Neuronal stem cell (in vitro differentiated cells): ENCODE measurements at regions not wholly inside any gene's neighbourhood (a gene's known extent, or its start where the extent isn't known, plus 50 kb on each side); places are given as distances from the start of the nearest gene placed in this dataset.

Experiments used
- DNase-seq: peaks from one replicate; pipeline ENCODE4 v3.0.0-alpha.2; 2013; ENCODE audit warnings: low spot score
- H2AFZ ChIP-seq: one replicate; pipeline ENCODE4 v1.6.1; 2013; ENCODE audit warnings: mild to moderate bottlenecking, low read length, inconsistent platforms
- H2AK5ac ChIP-seq: 2 replicates; pipeline ENCODE4 v1.6.1; 2013; ENCODE audit warnings: low read depth, mild to moderate bottlenecking, inconsistent platforms, low read length, moderate library complexity, mixed read lengths
- H2BK120ac ChIP-seq: 2 replicates; pipeline ENCODE4 v1.6.1; 2013; ENCODE audit warnings: low read depth, mild to moderate bottlenecking, inconsistent platforms, low read length, moderate library complexity, mixed read lengths
- H2BK12ac ChIP-seq: one replicate; pipeline ENCODE4 v1.6.1; 2013; ENCODE audit warnings: low read length, inconsistent platforms
- H2BK15ac ChIP-seq: 2 replicates; pipeline ENCODE4 v1.6.1; 2013; ENCODE audit warnings: mild to moderate bottlenecking, low read length, inconsistent platforms, mixed read lengths
- H2BK5ac ChIP-seq: one replicate; pipeline ENCODE4 v1.6.1; 2013; ENCODE audit warnings: inconsistent platforms, mild to moderate bottlenecking, low read length, moderate library complexity
- H3K14ac ChIP-seq: one replicate; pipeline ENCODE4 v1.6.1; 2013; ENCODE audit warnings: low read length, inconsistent platforms
- H3K18ac ChIP-seq: 2 replicates; pipeline ENCODE4 v1.6.1; 2013; ENCODE audit warnings: low read length, inconsistent platforms
- H3K23ac ChIP-seq: 2 replicates; pipeline ENCODE4 v1.6.1; 2013; ENCODE audit warnings: low read depth, mild to moderate bottlenecking, mixed read lengths, low read length, inconsistent platforms; ENCODE audit not compliant: poor library complexity
- H3K27ac ChIP-seq: replicated peaks from 3 replicates; pipeline ENCODE4 v1.5.1; 2013; ENCODE audit warnings: low read length, inconsistent platforms
- H3K27me3 ChIP-seq, 3 experiments: 2 replicates each; pipeline ENCODE4 v1.6.1; 2013; ENCODE audit warnings: low read length in 3 of 3, mild to moderate bottlenecking in 2 of 3, inconsistent platforms in 1 of 3, low read depth in 1 of 3, mixed read lengths in 1 of 3, moderate library complexity in 1 of 3; ENCODE audit not compliant: control insufficient read depth in 3 of 3, insufficient read depth in 3 of 3
- H3K36me3 ChIP-seq, 2 donors: replicated peaks in 1 of 2; 2 replicates each; pipeline ENCODE4 v1.6.1; 2013; ENCODE audit warnings: low read length in 2 of 2; ENCODE audit not compliant: control insufficient read depth in 2 of 2, insufficient read depth in 2 of 2
- H3K4ac ChIP-seq: 2 replicates; pipeline ENCODE4 v1.6.1; 2013; ENCODE audit warnings: inconsistent platforms, mild to moderate bottlenecking, low read length, moderate library complexity
- H3K4me1 ChIP-seq, 2 donors: 1 replicate in 1 of 2; 2 replicates in 1 of 2; pipeline ENCODE4 v1.6.1; 2013; ENCODE audit warnings: low read length in 2 of 2, low read depth in 1 of 2; ENCODE audit not compliant: control insufficient read depth in 2 of 2, insufficient read depth in 1 of 2
- H3K4me2 ChIP-seq: one replicate; pipeline ENCODE4 v1.6.1; 2013; ENCODE audit warnings: mild to moderate bottlenecking, low read length, inconsistent platforms; ENCODE audit not compliant: insufficient read depth, poor library complexity, severe bottlenecking
- H3K4me3 ChIP-seq, 2 donors: 2 replicates each; pipeline ENCODE4 v1.5.1; 2013; ENCODE audit warnings: low read length in 2 of 2, mild to moderate bottlenecking in 2 of 2, inconsistent platforms in 1 of 2, moderate library complexity in 1 of 2
- H3K79me1 ChIP-seq: one replicate; pipeline ENCODE4 v1.6.1; 2013; ENCODE audit warnings: low read depth, mild to moderate bottlenecking, inconsistent platforms, low read length, moderate library complexity
- H3K9ac ChIP-seq: one replicate; pipeline ENCODE4 v1.6.1; 2013; ENCODE audit warnings: mild to moderate bottlenecking, low read depth, low read length, inconsistent platforms; ENCODE audit not compliant: poor library complexity
- H3K9me3 ChIP-seq, 2 donors: replicated peaks in 1 of 2; 2 replicates each; pipeline versions ENCODE3 to v1.6.1; 2013; ENCODE audit warnings: low read length in 2 of 2, mild to moderate bottlenecking in 2 of 2, inconsistent platforms in 1 of 2, low read depth in 1 of 2, mixed read lengths in 1 of 2, moderate library complexity in 1 of 2; ENCODE audit not compliant: control insufficient read depth in 2 of 2, insufficient read depth in 1 of 2
- H4K8ac ChIP-seq: one replicate; pipeline ENCODE4 v1.6.1; 2013; ENCODE audit warnings: low read depth, mild to moderate bottlenecking, inconsistent platforms, low read length, moderate library complexity
- H4K91ac ChIP-seq: one replicate; pipeline ENCODE4 v1.6.1; 2013; ENCODE audit warnings: low read length, low read depth, mild to moderate bottlenecking, inconsistent platforms; ENCODE audit not compliant: poor library complexity
- WGBS, 2 donors: extraction: QIAGEN DNeasy Blood & Tissue Kit; methylation state at CpG; one replicate each; pipeline ENCODE4 v1.1.7; 2013; ENCODE audit warnings: missing lambda C conversion rate in 2 of 2, mixed read lengths in 1 of 2; ENCODE audit not compliant: insufficient read length in 2 of 2, insufficient replicate concordance in 1 of 2; ENCODE audit errors: extremely low coverage in 2 of 2; 5-methylcytosine and 5-hydroxymethylcytosine counted together

DNA sequence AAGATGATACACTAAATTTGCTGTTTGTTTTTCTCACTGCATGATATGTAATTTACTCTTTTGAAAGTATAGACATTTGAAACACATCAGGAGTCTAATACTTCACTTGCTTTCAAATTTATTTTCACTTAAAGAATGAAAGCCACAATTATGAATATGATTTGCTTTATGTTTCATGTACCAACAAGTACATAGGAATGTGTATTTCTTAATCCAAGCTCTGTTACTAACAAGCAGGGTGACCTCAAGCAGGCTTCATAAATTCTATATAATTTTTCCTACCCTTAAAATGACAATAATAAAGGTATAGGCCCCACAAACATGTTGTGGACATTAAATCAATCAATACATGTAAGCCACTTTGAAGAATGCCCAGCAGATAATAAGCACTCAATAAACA, 170.2 kb upstream of the P2RY1 start:
- H4K8ac ChIP-seq: no peak overlapping the region
- H2BK120ac ChIP-seq: no peak overlapping the region

GRCh38 chr3:152667267-152667666, 167.7 kb upstream of the P2RY1 start:
- no peak overlapping the region for H3K14ac ChIP-seq
- DNase-seq: no peak

More for the DNA sequence above, 170.2 kb upstream of the P2RY1 start:
- Histone ChIP-seq H2AFZ (no peak overlapping the region), H3K27me3 (no peaks in the 10 kb centered on the region), H3K4me2 (no peak overlapping the region), H4K91ac (no peak overlapping the region), H2BK12ac (no peak overlapping the region), H3K9ac (no peak overlapping the region), H3K18ac (no peak overlapping the region), H3K4me3 (no peak overlapping the region), H3K4ac (no peak overlapping the region), H3K23ac (no peak overlapping the region), H2AK5ac (no peak overlapping the region), H3K79me1 (no peaks in the 10 kb centered on the region), H3K14ac (no peak overlapping the region), H2BK15ac (no peak overlapping the region), H2BK5ac (no peak overlapping the region), H3K4me1 (no peaks in the 10 kb centered on the region), H3K9me3 (peaks cover 0 to 5% of the 10 kb centered on the region in 2 donors), H3K27ac (no peak overlapping the region), H3K36me3 (no peaks in the 10 kb centered on the region)
- no peak for DNase-seq

GRCh38 chr3:152669560-152669959, 165.4 kb upstream of the P2RY1 start:
- no peak overlapping the region for H3K9ac ChIP-seq
- no peak overlapping the region for H2BK12ac ChIP-seq
- H3K36me3 ChIP-seq: no peaks in the 10 kb centered on the region
- no peak overlapping the region for H3K18ac ChIP-seq
- no peak overlapping the region for H3K4me2 ChIP-seq
- H2BK120ac ChIP-seq: no peak overlapping the region
- no peak overlapping the region for H3K4ac ChIP-seq
- no peak overlapping the region for H2AK5ac ChIP-seq
- no peak overlapping the region for H3K23ac ChIP-seq
- no peaks in the 10 kb centered on the region for H3K79me1 ChIP-seq
- no peak overlapping the region for H2BK5ac ChIP-seq
- DNase-seq: no peak
- no peak overlapping the region for H4K91ac ChIP-seq
- WGBS, 2 donors: no CpG with 5 or more reads among the region's 4 CpGs
- H3K27me3 ChIP-seq: no peaks in the 10 kb centered on the region
- H3K14ac ChIP-seq: no peak overlapping the region
- H2AFZ ChIP-seq: no peak overlapping the region
- H4K8ac ChIP-seq: no peak overlapping the region
- peaks cover 0 to 2% of the 10 kb centered on the region in 2 donors for H3K4me1 ChIP-seq
- no peak overlapping the region for H2BK15ac ChIP-seq
- H3K27ac ChIP-seq: no peak overlapping the region
- no peak overlapping the region for H3K4me3 ChIP-seq
- no peaks in the 10 kb centered on the region for H3K9me3 ChIP-seq

More at GRCh38 chr3:152667267-152667666, 167.7 kb upstream of the P2RY1 start:
- Histone ChIP-seq H3K27ac (no peak overlapping the region), H4K8ac (no peak overlapping the region), H3K79me1 (no peaks in the 10 kb centered on the region), H2BK120ac (no peak overlapping the region), H3K9ac (no peak overlapping the region), H3K4me3 (no peak overlapping the region), H2AK5ac (no peak overlapping the region), H3K4me1 (peaks cover 0 to 2% of the 10 kb centered on the region in 2 donors), H3K18ac (no peak overlapping the region), H2AFZ (no peak overlapping the region), H3K36me3 (no peaks in the 10 kb centered on the region), H2BK15ac (no peak overlapping the region), H3K4ac (no peak overlapping the region), H4K91ac (no peak overlapping the region), H3K4me2 (no peak overlapping the region), H3K23ac (no peak overlapping the region), H3K27me3 (no peaks in the 10 kb centered on the region), H3K9me3 (no peaks in the 10 kb centered on the region), H2BK12ac (no peak overlapping the region), H2BK5ac (no peak overlapping the region)

DNA sequence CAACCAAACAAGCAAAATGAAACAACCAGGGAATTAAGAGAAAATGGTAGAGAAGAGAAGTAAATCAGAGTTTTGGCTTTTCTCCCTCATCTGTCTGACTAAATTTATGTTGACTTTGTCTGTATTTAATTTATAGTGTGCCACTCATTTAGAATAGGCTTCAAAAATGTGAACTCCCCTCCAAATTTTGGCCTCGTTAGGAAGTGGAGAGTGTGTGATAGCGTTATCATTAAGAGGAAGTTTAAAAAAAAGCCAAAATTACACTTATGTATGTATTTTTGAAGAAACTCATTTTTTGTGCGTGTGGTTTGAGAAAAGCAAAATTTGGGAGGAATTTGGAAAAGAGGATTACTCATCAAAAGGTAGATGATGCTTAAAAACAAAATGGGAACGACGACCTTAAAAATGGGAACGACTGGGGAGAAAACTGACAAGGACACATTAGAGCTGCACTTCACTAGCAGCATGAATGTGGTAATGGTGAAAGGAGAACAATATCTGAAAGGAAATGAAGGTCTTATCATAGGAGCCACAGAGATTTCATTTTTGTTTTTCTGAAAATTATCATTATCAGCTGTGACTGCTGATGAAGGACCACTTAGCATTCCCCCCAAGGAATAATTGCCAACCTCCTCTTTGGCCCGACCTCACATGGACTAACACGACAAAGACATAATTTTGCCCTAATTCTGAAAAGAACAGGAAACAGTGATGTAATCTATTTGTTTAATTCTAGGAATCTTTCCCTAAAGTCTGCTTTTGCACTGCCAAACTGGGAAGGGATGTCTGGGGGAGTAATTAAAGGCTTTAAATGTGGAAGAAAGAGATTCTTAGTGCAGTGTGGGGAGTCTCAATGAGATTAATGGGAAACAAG, 163.2 kb upstream of the P2RY1 start:
- no peaks in the 10 kb centered on the region for H3K79me1 ChIP-seq
- no peak overlapping the region for H2BK12ac ChIP-seq
- no peak overlapping the region for H3K18ac ChIP-seq
- H3K4me1 ChIP-seq: peaks cover 0 to 3% of the 10 kb centered on the region in 2 donors
- H3K4me3 ChIP-seq: no peak overlapping the region
- no peaks in the 10 kb centered on the region for H3K9me3 ChIP-seq
- H4K91ac ChIP-seq: no peak overlapping the region
- no peak overlapping the region for H2AK5ac ChIP-seq
- no peak overlapping the region for H2BK120ac ChIP-seq
- no peak overlapping the region for H3K14ac ChIP-seq
- peak overlapping the region; percentile 25 for H2AFZ ChIP-seq
- H3K27ac ChIP-seq: no peak overlapping the region
- no peak overlapping the region for H3K4ac ChIP-seq
- no CpG with 5 or more reads among the region's 8 CpGs for WGBS, 2 donors
- H3K36me3 ChIP-seq: no peaks in the 10 kb centered on the region
- H2BK15ac ChIP-seq: no peak overlapping the region
- no peak overlapping the region for H4K8ac ChIP-seq
- H3K23ac ChIP-seq: no peak overlapping the region
- no peak overlapping the region for H3K9ac ChIP-seq
- no peaks in the 10 kb centered on the region for H3K27me3 ChIP-seq
- DNase-seq: no peak
- H2BK5ac ChIP-seq: no peak overlapping the region
- no peak overlapping the region for H3K4me2 ChIP-seq
